Sciatic nerve (tissue), 2 donors: ENCODE measurements at regions not wholly inside any gene's neighbourhood (a gene's known extent, or its start where the extent isn't known, plus 50 kb on each side); places are given as distances from the start of the nearest gene placed in this dataset.

Experiments used
- ATAC-seq: fragments of 200-7000 bp; cut with Tn5 transposase; one replicate; pipeline ENCODE4 v1.9.1; 2020; ENCODE audit warnings: mild to moderate bottlenecking, moderate library complexity
- DNase-seq: peaks from one replicate; pipeline ENCODE4 v3.0.0-alpha.2; 2020; ENCODE audit warnings: low spot score
- intact Hi-C: fragments of 100-400 bp; cut with DNase I; formaldehyde crosslinking; loops from one replicate; pipeline ENCODE4 v1.14.2; 2022
- donor health status: DM: no; HTN: no; CAD: no.
- donor health status: DM: no; HTN: no; CAD: no.

DNA sequence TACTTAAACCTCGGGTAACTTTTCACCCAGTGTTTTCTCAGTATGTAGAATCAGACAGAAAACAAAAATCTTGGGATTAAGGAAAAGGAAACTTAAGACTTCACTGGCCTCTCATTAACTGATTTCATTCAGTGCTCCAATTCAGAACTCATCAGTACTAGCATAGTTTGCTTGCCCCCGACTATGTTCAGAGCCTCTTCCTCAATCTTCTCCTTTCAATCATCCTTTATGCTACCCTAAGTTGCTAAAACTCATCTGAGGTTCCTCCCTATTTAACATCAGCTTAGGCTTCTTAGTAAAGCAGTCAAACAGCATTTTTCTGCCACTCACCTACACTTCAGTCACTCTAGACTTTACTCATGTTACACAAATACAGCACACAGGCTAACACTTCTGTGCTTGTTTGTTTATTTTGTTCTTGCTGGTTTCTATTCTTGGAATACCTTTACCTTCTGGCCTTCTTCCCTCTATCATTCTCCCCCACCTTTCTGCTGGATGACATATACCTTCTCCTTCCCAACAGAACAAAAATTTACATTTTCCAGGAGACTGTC is 163.0 kb upstream of the TLL1 start:
- intact Hi-C loops, result no loop called here
- DNase-seq, result no peak

DNA sequence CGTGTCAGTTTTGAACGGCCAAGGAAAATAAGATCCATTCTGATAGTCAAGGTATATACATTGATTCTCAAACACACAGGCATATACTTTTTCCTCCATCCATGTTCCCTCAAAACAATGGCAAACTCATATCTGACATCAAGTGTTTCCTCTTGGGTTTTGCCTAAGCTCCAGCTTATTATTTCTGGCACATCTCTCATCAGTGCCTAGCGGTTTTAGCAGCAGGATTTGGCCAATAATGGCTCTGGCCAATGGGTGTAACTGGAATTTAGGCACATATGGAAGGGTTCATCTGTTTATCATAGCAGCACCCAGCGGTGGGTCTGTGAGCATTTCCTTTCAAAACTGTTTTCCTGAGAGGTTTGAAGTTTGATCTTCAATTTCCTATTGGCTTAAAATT is 161.6 kb upstream of the TLL1 start:
- ATAC-seq, result peak; percentile 27

More for the DNA sequence above, 163.0 kb upstream of the TLL1 start:
- ATAC-seq, result peak; percentile 15

DNA sequence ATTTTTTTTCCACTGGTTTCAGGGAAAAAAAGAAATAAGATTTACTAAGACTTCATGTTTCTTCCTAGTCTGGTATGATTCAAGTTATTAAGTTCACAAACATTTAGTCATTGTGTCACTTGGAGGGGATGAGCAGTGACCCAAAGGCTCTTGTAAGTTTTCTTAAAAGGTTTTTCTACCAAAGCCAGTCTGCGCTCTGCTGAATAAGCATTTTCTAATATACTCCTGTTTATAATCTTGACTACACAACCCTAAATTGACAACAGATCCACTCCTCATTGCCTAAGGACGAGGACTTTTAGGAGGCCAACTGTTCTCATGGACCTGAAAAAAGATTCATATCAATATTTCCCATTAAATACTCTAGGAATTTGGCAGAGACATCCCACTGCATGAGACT is 161.1 kb upstream of the TLL1 start:
- ATAC-seq, result no peak
- no peak for DNase-seq
- intact Hi-C loops, result no loop called here

More for the DNA sequence above, 161.6 kb upstream of the TLL1 start:
- intact Hi-C loops, result no loop called here
- no peak for DNase-seq

DNA sequence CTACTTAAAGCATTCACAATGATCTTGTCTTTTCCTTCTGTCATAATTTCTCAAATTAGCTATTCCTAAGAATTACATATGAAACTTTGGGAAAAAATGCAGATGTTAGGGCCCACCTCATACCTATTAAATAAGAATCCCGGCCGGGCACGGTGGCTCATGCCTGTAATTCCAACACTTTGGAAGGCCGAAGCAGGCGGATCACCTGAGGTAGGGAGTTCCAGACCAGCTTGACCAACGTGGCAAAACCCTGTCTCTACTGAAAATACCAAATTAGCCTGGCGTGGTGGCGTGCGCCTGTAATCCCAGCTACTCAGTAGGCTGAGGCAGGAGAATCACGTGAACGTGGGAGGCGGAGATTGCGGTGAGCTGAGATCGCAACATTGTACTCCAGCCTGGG is 158.4 kb upstream of the TLL1 start:
- DNase-seq (no peak), ATAC-seq (no peak)
- intact Hi-C loops, result no loop called here

DNA sequence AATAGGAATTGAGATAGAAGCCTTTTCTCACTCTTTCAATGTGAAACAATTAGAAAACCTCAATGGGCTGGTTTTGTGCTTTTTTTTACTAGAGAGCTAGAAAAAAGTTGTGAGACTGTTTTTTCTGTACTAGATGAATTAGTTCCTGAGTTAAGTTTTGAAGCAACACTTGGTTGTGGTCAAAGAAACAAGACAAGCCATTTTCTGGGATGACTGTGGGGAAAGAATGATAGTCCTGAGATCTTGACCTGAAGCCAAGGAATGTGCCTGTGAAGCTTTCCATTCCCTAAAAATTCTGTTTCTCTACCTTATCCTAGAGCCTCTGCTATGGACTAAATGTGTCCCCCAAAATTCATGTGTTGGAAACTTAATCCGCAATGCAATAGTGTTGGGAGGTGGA is 157.8 kb upstream of the TLL1 start:
- ATAC-seq, result no peak
- no peak for DNase-seq
- intact Hi-C loops, result no loop called here

DNA sequence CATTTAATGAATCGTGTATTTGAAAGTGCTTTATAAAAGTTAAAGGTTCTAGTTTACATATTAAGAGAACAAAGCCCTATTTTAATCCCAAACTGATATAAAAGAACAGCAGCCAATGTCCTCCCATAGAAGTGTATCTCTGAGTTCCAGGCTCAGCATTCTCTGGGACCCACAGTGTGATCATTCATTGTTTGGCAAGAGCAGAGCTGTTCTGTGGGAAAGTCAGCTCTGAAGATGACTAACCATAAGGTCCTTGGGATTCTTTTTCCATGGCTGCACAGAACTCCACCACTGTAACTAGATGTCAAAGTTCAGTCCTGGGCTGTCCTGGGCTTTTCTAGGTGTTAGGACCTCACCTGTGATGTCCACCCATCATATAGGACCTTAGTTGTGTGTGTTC is 157.0 kb upstream of the TLL1 start:
- no peak for DNase-seq
- peak; percentile 13 for ATAC-seq
- intact Hi-C loops, result no loop called here

DNA sequence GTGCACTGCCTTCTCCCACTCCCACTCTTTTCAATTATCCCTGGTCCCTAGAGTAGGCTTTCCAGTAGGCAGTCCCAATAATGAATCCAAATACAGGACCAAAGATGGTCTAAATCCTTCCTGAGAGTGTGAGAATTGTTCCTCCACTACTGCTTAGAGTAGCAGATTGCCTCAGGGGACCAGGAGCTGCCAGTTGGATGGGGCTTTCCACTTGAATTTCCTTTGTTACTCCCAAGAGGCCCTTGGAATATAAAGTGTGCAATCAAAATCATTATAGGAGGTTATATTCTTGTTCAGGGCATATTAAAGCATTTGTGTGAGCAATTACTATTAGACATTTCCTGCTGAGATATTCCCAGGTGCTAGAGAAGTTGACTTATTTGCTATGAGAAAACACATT is 156.6 kb upstream of the TLL1 start:
- DNase-seq (no peak), ATAC-seq (peak; percentile 26)
- intact Hi-C loops, result no loop called here

DNA sequence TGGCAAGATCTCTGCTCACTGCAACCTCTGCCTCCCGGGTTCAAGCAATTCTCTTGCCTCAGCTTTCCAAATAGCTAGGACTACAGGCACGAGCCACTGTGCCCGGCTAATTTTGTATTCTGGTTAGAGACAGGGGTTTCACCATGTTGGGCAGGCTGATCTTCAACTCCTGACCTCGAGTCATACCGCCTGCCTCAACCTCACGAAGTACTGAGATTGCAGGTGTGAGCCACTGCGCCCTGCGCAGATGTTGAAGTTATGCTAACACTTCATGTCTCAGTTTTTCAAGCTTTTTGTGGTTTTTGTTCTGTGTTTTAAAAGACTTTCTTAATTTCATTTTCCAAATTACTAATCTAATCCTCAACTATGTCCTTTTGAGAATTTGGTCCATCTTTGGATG is 154.4 kb upstream of the TLL1 start:
- DNase-seq (no peak), ATAC-seq (no peak)
- intact Hi-C loops, result no loop called here

DNA sequence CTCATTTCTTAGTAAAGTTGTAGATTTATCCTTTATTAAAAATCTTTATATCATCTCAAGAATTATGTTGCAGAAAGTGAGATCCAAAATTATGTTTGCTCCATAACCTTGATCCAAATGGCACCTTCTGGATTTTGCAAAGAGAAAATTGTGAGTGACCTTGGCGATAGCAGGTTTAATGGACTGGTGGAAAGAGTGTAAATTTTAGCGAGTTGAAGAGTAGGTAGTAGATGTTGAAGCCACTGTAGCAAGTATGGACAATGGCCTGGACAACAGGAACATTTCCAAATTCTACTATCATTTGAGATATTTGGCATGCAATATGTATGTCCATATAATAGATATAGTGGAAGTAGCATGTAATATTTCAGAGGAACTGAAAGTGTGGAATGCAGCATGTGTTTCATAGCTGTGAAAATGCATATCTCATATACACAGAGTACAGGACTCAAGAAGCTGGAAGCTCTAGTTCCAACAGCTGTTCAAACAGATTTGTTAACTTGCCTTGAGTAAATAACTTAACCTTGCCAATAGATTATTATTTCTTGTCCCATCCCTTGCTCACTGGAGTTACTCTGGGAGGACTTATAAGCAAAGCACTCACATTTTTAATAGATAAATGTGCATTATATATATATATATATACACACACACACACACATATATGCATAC is 152.5 kb upstream of the TLL1 start:
- no peak for DNase-seq
- intact Hi-C loops, result no loop called here
- ATAC-seq, result no peak

DNA sequence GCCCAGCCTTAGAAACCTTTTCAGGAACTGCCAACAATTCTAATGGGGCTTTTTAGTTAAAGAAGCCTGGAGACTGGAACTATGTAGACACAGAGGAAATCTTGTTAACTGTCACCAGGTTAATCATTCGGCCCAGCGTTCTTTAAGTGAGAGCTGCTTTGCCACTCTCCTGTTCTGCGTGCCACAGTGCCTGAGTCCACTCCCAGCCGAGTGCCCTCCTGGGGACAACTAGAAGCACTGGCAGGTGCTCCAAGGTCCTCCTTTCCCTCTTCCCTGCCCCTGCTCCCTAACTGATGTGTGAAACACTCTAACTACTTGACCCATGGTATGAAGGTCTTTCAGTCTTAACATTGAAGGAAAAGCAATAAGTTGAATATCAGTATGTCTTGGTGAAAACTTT is 151.2 kb upstream of the TLL1 start:
- ATAC-seq (no peak), DNase-seq (no peak)
- intact Hi-C loops, result no loop called here

DNA sequence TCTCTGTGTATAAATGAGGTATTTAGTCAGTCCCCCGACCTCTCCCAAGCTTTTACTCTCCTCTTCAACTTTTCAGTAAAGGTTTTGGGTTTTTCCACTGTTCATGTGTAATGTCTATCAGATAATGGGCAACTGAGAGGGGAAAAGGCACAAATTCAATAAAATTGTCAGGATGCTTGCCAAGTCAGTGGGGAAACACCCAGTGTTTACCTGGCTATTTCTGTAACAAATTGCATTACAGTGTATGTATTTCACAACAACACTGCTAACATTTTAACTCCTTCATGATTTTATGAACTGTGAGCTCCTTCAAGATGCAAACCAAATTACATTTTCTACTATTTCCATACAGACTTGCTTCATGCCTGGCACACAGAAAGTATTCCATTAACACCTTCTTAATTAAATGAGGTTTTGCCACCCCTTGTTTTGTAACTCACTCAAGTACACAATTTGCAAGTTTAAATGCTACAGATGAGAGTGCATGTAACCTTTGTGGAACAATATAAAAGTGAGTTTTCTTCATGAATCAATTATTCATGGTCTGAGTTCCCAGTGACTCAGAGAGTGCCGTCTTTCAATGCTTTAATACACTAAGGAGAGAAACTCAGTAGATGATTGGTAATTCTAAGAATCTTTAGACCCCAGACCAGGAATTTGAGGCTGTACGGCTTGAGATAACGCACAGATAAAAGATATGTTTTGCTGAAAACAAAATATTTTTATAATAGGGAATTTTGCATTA is 149.8 kb upstream of the TLL1 start:
- ATAC-seq (no peak), DNase-seq (no peak)
- intact Hi-C loops, result no loop called here

DNA sequence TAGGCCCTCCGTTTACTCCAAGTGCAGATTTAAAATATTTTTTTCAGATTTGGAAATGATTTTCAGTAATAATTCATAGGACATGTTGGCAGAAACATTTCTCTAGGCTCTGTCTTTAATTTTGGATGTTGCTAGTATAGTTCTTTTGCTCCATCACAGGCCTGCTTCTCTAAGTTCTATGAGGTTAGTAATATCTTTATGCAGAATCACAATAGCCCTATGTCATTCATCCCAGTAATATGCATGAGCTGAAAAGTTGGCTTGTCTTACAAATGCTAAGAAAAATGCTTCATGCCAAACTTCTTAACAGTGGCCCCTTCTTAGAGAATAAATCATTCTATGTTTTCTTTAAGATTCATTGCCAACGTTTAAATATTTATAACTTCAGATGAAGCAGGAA is 148.3 kb upstream of the TLL1 start:
- intact Hi-C loops, result no loop called here
- ATAC-seq, result no peak
- no peak for DNase-seq

DNA sequence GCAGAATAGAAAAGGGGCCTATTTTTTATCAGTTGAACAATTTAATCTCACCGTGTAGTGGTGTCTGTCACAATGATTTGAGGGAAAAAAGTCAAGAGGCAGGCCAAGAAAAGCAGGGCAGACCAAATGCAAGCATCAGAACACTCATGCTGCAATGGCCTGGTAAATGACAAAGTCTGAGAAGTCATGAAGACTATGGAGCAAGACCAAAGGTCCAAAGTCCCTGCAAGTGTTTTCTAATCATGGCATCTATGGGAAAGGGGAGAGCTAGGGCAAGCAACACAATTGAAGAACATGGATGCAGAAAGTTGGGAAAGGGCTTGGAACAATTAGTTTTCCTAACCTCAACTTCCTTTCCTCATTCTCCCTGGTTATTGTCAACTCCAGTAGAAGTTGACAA is 147.7 kb upstream of the TLL1 start:
- ATAC-seq (no peak), DNase-seq (no peak)
- intact Hi-C loops, result no loop called here

DNA sequence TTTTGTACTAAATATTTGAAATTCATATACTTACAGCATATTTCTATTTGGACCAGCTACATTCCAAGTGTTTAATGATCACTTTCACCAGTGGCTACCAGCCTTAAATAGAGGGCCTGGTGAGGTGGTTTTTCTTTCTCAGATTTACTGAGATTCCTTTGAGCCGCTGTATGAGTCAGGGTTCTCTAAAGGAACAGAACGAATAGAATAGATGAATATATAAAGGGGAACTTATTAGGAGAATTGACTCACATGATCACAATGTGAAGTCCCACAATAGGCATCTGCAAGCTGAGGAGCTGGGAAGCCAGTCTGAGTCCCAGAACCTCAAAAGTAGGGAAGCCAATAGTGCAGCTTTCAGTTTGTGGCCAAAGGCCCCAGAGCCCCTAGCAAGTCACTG is 146.2 kb upstream of the TLL1 start:
- no peak for DNase-seq
- no peak for ATAC-seq
- intact Hi-C loops, result no loop called here

DNA sequence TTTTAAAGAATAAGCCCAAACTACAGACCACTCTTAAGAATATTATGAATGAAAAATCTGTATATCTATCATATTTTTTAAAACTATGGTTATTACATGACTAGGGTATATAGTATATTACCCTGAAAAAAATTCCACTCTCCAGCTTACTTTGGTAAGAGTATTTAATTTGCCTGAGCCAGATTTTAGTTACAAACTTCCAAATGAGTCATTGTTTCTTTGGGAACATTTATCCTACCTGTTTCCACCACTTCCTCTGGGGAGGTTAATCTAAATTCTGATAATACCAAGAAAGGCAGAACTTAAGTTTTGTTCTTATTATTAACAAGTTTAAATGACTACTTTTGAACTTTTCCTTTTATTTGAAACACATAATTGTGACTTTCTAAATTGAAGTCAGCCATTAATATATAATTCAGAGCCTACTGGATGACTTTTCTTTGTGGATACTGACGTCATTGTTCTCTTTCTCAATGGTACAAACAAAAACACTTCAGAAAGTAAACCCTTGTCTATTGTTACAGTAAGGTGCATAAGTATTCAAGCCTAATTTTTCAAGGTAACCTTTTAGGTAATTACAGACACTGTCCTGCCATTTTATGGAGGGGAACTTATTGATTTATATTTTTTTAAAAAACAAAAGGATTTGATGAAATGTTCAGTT is 135.6 kb upstream of the TLL1 start:
- intact Hi-C loops, result no loop called here
- DNase-seq (no peak), ATAC-seq (no peak)

DNA sequence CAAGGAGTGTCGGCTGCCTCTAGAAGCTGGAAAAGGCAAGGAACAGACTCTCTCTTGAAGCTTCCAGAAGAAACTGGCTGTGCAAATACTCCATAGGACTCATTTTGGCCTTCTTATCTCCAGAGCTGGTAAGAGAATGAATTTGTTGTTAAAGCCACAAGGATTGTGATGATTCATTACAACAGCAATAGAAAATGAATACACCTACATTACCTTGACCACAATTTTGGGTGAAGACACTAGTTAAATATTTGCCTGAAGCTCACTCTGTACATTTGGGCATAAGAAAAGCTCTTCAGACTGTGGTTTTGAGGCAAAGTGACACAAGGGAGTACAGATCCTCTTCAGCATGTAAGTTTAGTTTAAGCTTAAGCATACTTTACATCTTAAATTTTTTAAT is 134.5 kb upstream of the TLL1 start:
- intact Hi-C loops, result no loop called here
- DNase-seq (no peak), ATAC-seq (no peak)

DNA sequence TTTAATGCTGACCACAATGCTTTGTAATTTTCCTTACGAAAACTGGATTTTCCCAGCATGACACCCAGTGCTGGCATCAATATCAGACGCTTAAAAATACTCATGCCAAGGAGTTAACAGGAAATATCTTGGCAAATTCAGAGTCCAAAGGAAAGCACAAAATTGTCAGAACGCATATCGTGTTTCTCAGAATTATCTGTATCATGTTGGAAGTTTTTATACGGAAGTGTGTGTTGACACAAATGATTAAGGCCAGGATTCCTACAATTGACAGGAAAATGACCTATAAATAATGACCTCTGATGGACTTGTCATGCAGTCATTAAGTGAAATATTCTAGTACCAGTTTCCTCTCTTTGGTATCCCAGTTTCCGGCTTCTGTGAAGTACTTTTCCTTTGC is 132.1 kb upstream of the TLL1 start:
- ATAC-seq (no peak), DNase-seq (no peak)
- intact Hi-C loops, result no loop called here

DNA sequence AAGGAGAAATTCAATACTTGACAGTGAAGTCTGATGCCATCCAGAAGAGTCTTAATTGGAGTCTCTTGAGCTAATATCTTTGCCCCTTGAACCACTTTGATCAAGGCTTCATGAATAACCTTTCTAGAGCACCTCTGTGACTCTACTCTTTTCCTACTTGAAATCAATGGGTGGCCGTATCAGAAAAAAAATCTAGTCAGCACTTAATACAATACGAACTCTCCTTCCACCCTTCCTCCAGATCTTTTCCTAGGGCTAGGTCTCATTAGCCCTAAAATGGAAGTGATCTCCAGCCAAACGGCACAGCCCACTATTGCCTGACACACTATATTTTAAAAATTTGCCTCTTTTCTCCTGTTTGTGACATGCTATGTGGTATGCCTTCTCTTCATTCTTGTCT is 129.6 kb upstream of the TLL1 start:
- ATAC-seq (no peak), DNase-seq (no peak)
- intact Hi-C loops, result no loop called here

DNA sequence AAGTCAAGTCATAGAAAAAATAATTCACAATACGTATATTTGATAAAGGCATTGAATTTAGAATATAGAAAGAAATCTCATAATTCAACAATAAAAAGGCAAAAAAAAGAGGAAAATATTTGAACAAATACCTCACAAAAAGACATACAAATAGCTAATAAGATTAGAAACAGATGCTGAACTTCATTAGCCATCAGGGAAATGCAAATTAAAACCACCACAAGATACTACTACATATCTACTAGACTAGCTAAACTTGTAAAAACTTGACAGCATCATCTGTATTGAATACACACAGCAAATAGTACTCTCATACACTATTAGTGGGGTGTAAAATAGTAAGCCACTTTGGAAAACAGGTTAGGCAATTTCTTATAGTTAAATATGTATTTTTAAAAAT is 128.7 kb upstream of the TLL1 start:
- ATAC-seq (no peak), DNase-seq (no peak)
- intact Hi-C loops, result no loop called here

DNA sequence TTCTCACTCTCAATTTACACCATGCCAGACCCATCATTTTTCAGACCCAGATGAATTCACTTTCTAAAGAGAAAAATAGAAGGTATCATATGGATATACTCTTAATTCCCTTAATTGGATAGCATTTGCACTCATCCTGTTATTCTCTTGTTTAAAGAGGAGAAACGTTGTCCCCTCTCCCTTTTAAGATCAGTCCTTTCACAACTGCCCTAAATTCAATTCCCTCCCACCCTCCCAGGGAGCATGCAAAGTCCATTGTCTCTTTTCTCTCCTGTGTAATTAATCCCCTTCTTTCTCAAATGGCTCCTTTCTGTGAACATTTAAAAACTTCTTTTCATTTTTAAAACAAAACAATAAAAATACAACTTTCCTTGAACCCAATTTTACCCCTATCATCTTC is 124.7 kb upstream of the TLL1 start:
- ATAC-seq (no peak), DNase-seq (no peak)
- intact Hi-C loops, result no loop called here
